Calu3 (cell line): ENCODE measurements at regions not wholly inside any gene's neighbourhood (a gene's known extent, or its start where the extent isn't known, plus 50 kb on each side); places are given as distances from the start of the nearest gene placed in this dataset.

Experiments used
- BruUV-seq: library from RNA; stranded (reverse); fragments of 400-500 nt; replicated peaks from 2 replicates; lab custom pipeline; 2021; lab: Mats Ljungman, UMichigan
- CTCF ChIA-PET: fragments of 300-600 bp; sonication (Branson Sonifier 250); formaldehyde crosslinking; loops from one replicate; lab custom pipeline; 2022; ENCODE audit warnings: antibody characterized with exemption; lab: Charles Lee
- DNase-seq: peaks from one replicate; pipeline ENCODE4 v3.0.0; 2022
- H3K27ac Mint-ChIP-seq: one replicate; pipeline ENCODE4 v1.8.0; 2022; ENCODE audit warnings: mixed read lengths; ENCODE audit not compliant: unreplicated experiment
- H3K27me3 Mint-ChIP-seq: one replicate; pipeline ENCODE4 v1.8.0; 2022; ENCODE audit warnings: mixed read lengths; ENCODE audit not compliant: unreplicated experiment
- H3K36me3 Mint-ChIP-seq: one replicate; pipeline ENCODE4 v1.8.0; 2022; ENCODE audit warnings: mild to moderate bottlenecking, moderate library complexity, mixed read lengths; ENCODE audit not compliant: insufficient read depth, unreplicated experiment
- H3K4me1 Mint-ChIP-seq: one replicate; pipeline ENCODE4 v1.8.0; 2022; ENCODE audit warnings: mild to moderate bottlenecking, low read depth, mixed read lengths; ENCODE audit not compliant: unreplicated experiment
- H3K4me3 Mint-ChIP-seq: one replicate; pipeline ENCODE4 v1.8.0; 2022; ENCODE audit warnings: mild to moderate bottlenecking, low read depth, moderate library complexity, mixed read lengths; ENCODE audit not compliant: unreplicated experiment
- H3K9me3 Mint-ChIP-seq: one replicate; pipeline ENCODE4 v1.8.0; 2022; ENCODE audit warnings: low read depth, mixed read lengths; ENCODE audit not compliant: unreplicated experiment
- CTCF ChIP-seq: fragments of 200-600 bp; IDR thresholded peaks from one replicate; pipeline ENCODE4 v1.8.0; 2022; ENCODE audit warnings: antibody characterized with exemption; ENCODE audit not compliant: unreplicated experiment
- intact Hi-C: fragments of 100-400 bp; cut with micrococcal nuclease; formaldehyde crosslinking; loops from one replicate; pipeline ENCODE4 v1.10.0; 2022; ENCODE audit not compliant: unreplicated experiment

- H3K4me3 Mint-ChIP-seq = peak overlapping the region; percentile 67
- intact Hi-C loops = no loop called here
- no TSS peak for BruUV-seq
These were observed 561.9 kb upstream of the ID2 start for GRCh38 chr2:8119782-8120505.

GRCh38 chr2:8120506-8120860 is 561.4 kb upstream of the ID2 start:
- Mint-ChIP-seq H3K27me3 (no peaks in the 10 kb centered on the region), H3K36me3 (peaks cover 9% of the 10 kb centered on the region), H3K9me3 (no peaks in the 10 kb centered on the region), H3K4me1 (peaks cover 30% of the 10 kb centered on the region), H3K27ac (peak overlapping the region; percentile 96), H3K4me3 (peak overlapping the region; percentile 67)
- CTCF ChIA-PET = no interaction called here
- no peak for TF ChIP-seq CTCF
- no TSS peak for BruUV-seq
- no peak for DNase-seq
- intact Hi-C loops = no loop called here

More at GRCh38 chr2:8119782-8120505, 561.9 kb upstream of the ID2 start:
- CTCF ChIA-PET = interaction anchor here (0.9 kb wide), 1 partner anchor 406 kb away, joined by 3 read pairs; no protein-coding TSS in a partner anchor
- TF ChIP-seq CTCF = no peak
- DNase-seq = peak; percentile 48
- Mint-ChIP-seq H3K4me1 (peaks cover 30% of the 10 kb centered on the region), H3K27me3 (no peaks in the 10 kb centered on the region), H3K36me3 (peaks cover 9% of the 10 kb centered on the region), H3K27ac (peak overlapping the region; percentile 96), H3K9me3 (no peaks in the 10 kb centered on the region)

- intact Hi-C loops = no loop called here
- H3K9me3 Mint-ChIP-seq = no peaks in the 10 kb centered on the region
- CTCF ChIA-PET = interaction anchor here (0.6 kb wide), 1 partner anchor 419 kb away, joined by 3 read pairs; no protein-coding TSS in a partner anchor
- no peak for TF ChIP-seq CTCF
- no peak for DNase-seq
- peaks cover 9% of the 10 kb centered on the region for H3K36me3 Mint-ChIP-seq
- no peak overlapping the region for H3K27ac Mint-ChIP-seq
- H3K4me1 Mint-ChIP-seq = peaks cover 35% of the 10 kb centered on the region
- no peaks in the 10 kb centered on the region for H3K27me3 Mint-ChIP-seq
- BruUV-seq = no TSS peak
- no peak overlapping the region for H3K4me3 Mint-ChIP-seq
These were observed 560.6 kb upstream of the ID2 start for GRCh38 chr2:8121022-8121825.

GRCh38 chr2:8121826-8122513 is 559.9 kb upstream of the ID2 start:
- CTCF ChIA-PET = interaction anchor here (0.6 kb wide), 1 partner anchor 418 kb away, joined by 3 read pairs; no protein-coding TSS in a partner anchor
- H3K36me3 Mint-ChIP-seq = peaks cover 9% of the 10 kb centered on the region
- H3K9me3 Mint-ChIP-seq = no peaks in the 10 kb centered on the region
- H3K27ac Mint-ChIP-seq = no peak overlapping the region
- DNase-seq = no peak
- H3K27me3 Mint-ChIP-seq = no peaks in the 10 kb centered on the region
- H3K4me1 Mint-ChIP-seq = peaks cover 39% of the 10 kb centered on the region
- TF ChIP-seq CTCF = no peak
- H3K4me3 Mint-ChIP-seq = no peak overlapping the region
- intact Hi-C loops = no loop called here
- BruUV-seq = no TSS peak
